GM18909 (cell line): ENCODE measurements at regions not wholly inside any gene's neighbourhood (a gene's known extent, or its start where the extent isn't known, plus 50 kb on each side); places are given as distances from the start of the nearest gene placed in this dataset.

Source experiments
- ATAC-seq: cut with Tn5 transposase; IDR thresholded peaks from one replicate; pipeline ENCODE4 v1.9.1; 2021; ENCODE audit warnings: mild to moderate bottlenecking; ENCODE audit not compliant: unreplicated experiment, poor library complexity

DNA sequence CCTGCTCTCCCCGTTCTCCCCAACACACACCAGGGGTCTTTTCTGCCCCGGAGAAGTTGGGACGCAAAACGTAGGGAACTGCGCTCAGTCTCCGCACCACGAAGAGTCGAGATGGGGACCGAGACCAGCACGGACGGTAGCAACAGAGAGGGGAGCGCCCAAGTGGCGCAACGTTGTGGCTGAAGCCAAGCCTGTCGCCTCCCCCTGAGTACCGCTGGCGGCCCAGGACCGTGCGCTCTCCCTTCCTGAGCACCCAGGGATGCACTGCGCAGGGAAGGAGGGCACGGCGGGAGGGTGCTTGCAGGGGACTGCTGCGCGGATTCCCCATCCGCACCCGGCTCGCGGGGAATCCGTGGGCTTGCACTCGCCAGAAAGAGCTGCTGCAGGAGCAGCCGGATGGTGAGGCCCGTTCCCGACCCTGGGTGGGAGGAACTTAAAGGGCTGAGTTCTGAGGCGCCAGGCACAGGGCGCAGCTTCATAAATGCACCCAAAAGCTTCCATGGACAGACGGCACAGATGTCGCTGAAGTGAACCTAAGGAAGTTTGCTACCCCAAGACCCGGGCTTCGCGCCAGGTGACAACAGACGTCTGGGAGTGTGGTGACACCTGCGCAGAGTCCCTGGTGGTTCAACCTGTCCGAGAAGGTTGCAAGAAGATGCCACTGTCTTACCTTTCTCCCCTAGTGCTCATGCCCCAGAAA is 178.7 kb downstream of the TBXT start:
- ATAC-seq = no peak

DNA sequence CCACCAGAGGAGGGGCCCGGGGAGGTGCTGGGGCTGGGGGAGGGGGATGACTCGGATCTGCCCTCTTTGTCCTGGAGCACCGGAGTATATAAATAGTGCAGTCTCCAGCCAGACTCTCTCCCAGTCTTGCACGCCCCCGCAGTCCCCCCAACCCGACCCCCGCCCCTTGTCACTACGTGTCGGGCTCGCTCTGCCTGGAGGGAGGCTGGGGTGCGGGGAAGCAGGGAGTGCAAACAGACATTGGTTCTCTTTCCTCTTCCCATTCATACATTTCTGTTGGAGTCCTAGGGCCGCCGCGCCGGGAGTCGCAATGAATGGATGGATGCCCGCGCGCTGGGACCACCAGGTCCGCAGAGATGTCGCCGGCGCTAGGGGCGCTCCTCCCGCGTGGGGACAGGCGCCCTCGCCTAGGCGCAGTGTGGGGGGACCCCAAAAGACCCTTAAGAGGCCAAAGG is 179.3 kb downstream of the TBXT start:
- ATAC-seq = no peak

DNA sequence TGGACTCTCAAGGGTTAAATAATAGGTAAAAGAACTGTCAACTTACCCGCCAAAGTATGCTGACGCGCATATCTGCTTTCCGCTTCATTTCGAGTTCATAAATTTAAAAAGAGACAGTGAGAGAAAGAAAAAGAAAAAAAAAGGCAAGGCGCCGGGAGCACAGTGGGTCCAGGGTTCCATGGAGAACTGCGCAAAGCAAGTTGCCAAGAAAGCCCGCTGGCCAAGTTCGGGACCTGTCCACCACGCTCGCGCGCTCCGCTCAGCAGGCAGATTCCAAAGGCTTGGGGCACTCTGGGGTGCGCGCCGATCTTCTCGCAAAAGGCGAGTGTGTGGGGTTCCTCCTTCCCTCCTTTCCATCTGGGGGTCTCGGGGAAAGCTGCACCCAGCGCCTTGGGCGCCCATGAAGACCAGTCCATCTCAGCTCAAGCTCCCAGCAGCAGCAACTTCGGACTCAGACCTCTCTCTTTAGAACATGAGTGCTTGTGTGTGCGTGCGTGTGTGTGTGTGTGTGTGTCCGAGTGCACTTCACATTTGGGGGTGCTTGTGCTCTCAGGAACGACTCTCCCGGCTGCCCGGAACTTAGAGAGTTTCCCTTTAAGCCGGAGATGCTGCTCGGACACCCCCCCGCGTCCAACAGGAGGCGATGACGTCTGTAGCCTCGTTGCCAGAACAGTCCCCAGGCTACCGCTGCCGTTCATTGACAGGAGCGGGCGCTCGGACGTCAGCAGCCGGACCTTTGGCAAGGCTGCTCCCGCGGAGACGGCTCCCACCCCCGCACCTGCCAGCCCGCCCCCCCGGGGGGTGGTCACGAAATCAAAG is 180.0 kb downstream of the TBXT start:
- no peak for ATAC-seq

DNA sequence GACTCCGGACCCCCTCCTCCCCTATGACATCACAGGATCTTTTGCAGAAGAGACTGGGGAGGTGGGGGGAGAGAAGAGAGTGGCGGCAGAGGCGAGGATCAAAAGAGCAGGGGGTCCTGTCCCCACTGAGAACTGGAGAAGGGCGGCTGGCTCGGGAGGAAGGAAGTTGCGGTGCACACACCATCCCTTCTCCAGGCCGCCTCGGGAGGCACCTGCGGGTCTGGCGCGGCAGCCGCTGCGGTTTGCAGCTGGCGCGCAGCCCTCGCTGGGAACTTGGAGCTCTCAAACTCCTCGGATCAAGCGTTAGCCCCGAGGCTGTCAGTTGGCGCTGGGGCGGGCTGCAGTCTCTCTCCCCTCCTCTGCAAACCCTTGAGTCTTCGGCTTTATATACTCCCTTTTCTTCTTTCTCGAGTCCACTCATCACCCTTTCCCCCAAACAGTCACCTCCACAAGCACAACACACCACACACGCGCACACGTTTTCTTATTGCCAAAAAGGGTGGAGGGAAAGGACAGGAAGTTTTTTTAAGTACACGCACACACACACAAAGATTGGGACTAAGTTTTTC is 180.7 kb downstream of the TBXT start:
- ATAC-seq = no peak

DNA sequence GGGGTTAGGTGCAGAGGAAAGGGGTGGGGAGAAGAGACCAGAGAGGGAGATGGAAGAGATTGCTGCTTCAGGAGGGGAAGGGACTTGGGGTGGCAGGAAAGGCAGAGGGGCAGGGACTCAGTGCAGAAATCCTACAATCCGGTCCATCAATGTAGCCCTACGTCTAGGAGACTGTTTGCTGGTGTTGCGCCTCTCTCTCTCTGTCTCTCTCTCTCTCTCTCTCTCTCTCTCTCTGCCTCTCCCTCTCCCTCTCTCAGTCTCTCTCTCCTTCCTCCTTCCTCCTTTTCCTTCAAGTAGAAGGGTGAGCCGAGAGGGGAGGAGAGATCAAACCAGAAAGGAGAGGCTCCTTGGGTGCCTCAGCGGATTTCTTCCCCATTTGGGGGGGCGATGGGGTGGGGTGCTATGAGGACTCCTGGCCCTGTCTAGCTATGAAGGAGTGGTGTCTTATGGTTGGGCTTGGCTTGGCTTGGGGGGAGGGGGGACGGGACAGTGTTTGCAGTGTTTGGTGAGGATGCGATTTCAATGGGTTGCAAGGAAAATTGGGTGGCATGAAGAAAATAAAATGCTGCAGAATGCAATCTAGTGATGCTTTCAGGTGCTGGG is 181.2 kb downstream of the TBXT start:
- no peak for ATAC-seq

DNA sequence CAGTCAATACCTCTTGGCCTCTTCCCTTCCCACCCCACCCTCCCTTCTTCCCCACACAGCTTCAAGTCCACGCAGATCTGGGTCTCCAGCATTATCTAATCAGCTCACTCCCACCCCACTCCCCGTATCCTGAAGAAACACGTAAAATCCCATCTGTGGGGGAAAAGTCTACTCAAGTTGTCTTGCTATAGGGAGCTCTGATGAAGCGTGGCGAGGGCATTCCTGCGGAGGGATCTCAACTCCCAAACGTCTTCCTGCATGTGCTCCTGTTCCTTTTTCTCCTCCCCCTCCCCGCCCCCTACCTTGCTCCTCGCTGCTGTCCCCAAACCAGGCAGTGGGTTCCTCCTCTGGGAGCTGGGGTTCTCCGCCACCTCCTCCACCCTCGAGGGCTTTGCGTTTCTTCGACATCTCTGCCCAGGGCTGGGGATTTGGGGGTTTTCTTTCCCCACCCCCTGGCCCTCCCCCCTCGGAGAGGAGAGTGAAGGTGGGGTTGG is 181.8 kb downstream of the TBXT start:
- no peak for ATAC-seq

DNA sequence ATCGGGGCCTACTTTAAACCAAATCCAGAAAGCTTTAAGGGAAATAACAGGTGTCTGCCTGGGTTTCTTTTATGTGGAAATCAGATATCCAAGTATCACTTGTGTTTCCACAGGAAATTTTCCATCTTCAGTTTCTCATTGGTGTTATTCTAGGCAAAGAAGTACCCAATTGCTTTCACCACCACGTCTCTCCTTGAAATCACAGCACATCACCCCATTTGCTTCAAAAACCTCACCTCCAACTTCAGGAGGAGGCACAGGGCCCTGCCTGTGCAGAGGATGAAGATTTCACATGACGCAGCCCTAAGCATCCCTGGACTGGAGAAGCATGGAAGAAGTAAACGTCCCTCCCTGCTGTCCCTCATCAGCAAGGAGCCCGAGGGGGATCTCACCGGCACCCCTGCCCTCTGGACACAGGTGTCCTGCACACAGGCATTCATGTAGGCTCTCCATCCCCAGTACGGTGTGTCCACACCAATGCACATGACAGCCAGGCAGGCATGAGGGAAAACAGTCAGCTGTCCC is 182.3 kb downstream of the TBXT start:
- no peak for ATAC-seq

DNA sequence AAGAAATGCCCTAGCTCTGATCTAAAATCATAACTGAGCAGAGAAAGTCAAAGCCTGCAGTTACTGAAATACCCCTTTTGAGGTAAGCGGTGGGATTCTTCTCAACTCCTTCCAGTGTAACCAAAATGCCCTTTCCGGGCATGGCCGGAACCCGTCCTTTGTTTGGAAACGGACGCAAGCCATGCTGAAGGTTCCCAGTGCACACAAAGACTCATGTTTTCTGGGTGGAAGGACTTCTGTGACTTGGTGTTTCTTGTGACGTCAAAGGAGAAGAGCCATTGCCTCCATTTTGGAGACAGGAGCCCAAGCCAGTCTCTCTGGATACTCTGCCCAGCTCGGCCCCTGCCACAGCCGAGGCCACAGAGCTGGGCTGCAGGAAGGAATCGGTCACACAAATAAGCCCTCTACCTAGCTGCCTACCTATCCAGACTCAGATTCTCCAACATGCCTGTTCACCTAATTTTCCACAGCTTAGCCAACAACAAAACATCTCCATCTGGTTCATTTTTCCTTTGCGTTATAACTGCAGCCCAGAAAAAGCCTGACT is 182.8 kb downstream of the TBXT start:
- no peak for ATAC-seq

DNA sequence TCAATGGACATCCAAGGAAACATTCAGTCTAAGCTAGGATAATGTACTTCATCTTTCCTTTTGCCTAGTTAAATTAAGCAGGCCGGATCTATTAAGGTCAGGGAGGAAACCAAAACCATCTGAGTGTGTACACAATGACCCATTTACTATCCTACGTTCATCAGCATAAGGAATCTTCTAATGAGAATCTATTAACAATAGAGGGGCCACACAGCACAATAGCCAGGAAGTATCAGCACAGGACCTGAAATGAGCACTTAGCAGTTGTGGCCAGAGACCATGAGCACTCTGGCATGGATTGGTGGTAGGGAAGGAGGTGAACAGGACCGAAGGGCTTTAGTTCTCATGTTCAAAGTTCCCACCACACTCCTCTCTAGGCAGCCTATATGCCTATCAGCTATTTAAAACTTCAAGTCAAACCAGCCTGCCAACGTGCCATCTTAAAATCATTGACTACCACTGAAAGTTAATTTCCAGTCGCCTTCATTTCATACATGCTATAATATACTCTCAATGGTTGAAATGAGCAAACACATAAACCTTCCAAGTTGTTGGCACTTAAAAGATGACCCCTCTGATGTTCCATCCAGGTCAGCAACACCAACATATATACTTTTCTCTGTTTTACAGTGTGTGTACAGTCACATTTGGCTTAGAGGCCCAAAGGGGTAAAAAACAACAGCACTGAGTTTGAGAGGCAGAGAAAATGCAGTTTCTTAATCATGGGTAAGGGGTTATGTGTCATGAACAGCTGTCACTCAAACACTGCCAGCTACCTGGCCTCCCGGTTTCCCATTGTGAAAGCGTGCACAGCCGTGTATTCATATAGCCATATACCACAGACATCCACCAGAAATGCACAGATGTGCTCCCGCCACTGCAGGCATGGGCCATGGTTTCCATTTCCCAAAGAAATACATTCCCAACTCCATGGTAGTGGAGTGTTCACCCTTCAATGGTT is 184.3 kb downstream of the TBXT start:
- ATAC-seq = no peak

DNA sequence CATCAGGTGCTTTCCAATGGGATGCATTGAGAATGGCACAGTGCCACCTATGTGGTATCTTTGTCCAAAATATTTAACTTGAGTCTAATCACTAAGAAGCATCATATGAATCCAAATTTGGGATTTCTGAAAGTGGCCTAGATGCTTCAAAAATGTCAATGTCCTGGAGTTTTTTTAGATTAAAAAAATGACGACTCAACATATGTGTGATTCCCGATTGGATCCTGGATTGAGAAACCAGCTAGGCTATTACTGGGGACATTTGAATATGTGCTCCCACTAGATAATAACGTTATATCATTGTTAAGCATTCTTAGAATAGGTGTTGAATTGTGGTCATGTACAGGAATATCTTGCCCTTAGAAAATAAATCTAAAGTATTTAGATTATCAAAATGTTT is 189.2 kb downstream of the TBXT start:
- no peak for ATAC-seq

DNA sequence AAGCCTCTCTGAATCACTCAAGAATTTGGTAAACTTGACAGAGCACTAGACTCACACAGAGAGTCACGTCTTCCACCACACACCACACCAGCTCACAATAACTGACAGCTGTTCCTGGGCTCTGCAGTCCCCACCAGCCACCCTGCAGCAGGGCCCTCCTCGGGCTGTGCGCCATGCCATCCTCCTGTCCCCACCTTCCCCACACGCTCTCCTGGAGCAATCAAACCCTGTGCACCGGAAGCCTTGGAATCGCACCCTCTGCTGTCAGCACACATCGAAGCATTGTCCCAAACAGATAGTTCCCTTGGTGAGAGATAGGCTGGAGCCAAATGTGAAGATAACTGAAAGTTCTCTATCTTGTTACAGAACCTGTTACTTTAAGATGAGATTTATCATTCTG is 191.0 kb downstream of the TBXT start:
- ATAC-seq = no peak

DNA sequence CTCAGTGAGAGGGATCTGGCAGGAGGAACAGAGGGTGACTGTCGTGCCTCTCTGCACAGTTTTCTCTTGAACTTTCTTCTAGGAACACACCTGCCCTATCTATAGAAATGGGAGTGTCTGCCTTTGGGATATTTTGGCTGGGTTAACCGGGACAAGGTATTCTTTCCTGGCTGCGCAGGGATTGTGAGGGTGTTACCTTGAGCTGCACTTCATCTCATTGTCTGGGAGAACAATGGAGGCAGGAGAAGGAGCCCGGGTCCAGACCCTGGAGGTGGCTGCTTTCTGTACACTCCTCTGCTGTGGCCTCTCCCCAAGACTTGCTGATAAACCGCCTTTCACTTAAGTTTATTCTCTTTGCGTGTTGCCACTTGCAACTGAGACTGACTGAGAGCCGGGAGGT is 192.8 kb downstream of the TBXT start:
- no peak for ATAC-seq

DNA sequence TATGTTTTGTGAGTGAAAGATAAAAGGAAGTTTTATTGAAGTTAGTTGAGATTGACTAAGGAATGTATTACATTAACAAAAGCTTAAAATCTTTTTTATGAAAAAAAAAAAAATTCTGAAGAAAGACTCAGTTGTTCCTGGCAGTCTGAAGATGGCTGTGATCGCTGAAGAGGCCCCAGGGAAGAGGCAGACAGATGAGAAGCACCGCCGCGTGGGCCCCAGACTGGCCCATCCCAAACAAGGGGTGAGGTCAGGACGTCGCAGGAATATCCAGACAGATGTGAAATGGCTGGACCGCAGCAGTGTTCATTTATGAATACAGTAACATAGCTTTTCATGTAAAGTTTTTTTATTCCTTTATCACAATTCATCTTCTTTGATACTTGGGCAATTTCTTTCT is 194.2 kb downstream of the TBXT start:
- no peak for ATAC-seq

DNA sequence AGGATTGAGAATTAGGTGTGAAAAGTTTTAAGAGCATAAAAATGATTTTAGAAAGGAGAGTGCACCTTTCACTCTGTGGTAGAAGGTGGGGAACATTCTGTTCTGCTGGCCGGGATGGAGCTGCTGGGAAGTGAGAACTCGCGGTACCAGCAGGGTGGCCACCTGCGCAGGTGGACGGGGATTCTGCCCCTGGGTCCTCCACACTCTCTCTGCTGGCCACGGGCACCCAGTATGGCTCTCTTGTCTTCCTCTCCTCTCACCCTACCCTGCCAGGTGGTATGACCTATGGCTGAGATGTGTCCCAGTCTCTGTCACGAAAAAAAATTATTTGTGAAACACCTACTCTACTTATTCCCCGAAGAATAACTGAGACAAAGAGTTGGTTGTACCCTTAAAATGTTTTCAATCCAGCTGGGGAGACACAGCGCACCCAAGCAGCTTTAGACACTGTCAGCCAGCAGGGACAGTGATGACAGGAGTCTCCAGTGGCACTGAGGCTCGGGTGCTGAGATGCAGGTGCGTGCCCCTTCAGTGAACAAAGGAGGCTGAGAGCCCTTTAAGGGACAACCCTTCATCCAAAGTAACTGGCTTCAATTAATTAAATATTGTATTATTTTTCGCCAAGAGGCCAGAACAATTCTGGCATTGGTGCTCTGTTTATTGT is 195.4 kb downstream of the TBXT start:
- no peak for ATAC-seq

DNA sequence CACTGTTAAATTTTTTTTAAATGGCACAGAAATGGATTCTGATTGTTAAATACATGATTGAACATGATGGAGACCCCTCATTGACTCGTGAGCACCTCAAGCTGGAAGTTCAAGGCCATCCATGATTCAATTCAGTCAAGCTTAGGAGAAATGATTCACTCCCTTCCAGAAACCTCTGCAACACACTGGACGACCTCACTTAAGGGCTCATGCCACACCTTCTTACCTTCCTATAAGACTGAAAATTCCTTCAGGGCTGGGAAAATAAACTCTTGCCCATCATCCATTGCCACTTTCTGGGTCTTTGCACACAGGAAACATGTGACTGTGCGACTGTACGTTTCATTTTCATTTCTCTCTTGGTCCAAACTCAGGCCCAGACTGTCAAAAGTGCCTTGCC is 196.4 kb downstream of the TBXT start:
- ATAC-seq = no peak

DNA sequence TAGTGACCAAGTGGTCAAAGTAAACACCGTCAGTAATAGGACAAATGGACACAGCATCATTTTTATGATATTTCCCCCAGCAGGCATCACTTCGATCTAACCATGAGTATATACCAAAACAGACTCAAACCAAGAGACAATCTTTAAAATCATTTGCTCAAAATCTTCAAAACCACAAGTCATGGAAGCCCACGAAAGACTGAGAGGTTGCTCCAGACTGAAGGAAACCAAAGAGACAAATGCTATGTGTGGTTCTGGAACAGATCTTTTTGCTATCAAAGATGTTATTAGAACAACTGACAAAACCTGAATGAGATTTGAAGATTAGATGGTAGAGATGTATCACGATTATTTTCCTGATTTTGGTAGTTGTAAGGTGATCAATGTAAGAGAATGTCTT is 197.7 kb downstream of the TBXT start:
- no peak for ATAC-seq

DNA sequence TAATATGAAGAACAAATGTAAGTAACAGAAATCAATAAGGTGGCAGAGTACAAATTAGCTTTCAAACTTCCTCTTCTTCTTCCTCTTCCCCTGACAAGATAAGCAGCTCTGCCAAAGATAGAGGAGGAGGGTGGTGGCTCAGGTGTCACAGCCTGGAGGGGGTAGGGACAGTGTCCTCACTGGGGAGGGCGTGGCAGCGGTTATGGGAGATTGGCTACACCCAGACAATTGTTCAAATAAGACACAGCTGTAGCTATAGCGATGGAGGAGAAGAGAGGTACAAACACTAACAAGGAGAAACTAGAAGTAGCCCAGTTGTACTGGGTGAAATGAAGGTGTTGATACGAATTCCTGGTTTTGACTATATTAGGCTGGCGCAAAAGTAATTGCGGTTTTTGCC is 198.5 kb downstream of the TBXT start:
- no peak for ATAC-seq

DNA sequence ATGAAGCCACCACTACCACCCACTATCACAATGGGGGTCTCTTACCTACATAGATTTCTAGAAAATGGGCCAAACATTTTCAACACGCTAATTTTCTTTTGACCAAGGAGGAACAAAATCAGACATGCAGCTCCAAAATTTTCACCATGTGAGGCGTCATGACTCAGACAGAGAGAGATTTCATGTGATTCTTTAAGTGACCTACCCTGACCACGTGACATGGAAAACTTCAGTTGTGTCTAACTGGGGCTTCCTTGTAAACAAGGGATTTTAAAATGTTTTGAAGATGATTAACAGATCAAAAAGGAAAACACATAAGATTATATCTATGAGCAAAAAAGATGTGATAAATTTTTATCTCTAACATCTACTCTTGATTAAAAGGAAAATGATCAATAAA is 199.2 kb downstream of the TBXT start:
- no peak for ATAC-seq
